CD4-positive, alpha-beta T cell (primary cell): ENCODE measurements at regions not wholly inside any gene's neighbourhood (a gene's known extent, or its start where the extent isn't known, plus 50 kb on each side); places are given as distances from the start of the nearest gene placed in this dataset.

Experiments used
- ATAC-seq: fragments of 200-7000 bp; cut with Tn5 transposase; one replicate; pipeline ENCODE4 v1.10.0; 2022; ENCODE audit warnings: mild to moderate bottlenecking; ENCODE audit not compliant: poor library complexity
- CTCF ChIA-PET: fragments of 350-600 bp; sonication (Branson Sonifier 250); formaldehyde crosslinking; loops from one replicate; lab custom pipeline; 2021; ENCODE audit warnings: antibody characterized with exemption, inconsistent platforms; lab: Charles Lee
- POLR2A ChIA-PET: fragments of 350-600 bp; sonication (Branson Sonifier 250); formaldehyde crosslinking; loops from one replicate; lab custom pipeline; 2021; ENCODE audit warnings: antibody characterized with exemption, inconsistent platforms; lab: Charles Lee
- DNase-seq, 14 experiments: peaks; one replicate each; pipeline ENCODE4 v3.0.0-alpha.2; 2013 to 2020; ENCODE audit warnings: mixed read lengths in 2 of 14
- H3K27ac ChIP-seq, 2 donors: one replicate each; pipeline versions ENCODE4 v1.5.1 to v1.7.0; 2013; ENCODE audit warnings: low read length in 2 of 2, low read depth in 1 of 2, mild to moderate bottlenecking in 1 of 2
- H3K27me3 ChIP-seq, 2 experiments: 1 replicate in 1 of 2; 2 replicates in 1 of 2; pipeline versions ENCODE4 v1.6.1 to v1.7.0; 2013; ENCODE audit warnings: low read length in 2 of 2, control low read depth in 1 of 2, mild to moderate bottlenecking in 1 of 2, moderate library complexity in 1 of 2; ENCODE audit not compliant: insufficient read depth in 2 of 2, control insufficient read depth in 1 of 2
- H3K36me3 ChIP-seq: one replicate; pipeline ENCODE4 v1.6.1; 2013; ENCODE audit warnings: low read length, control low read depth; ENCODE audit not compliant: insufficient read depth
- H3K4me1 ChIP-seq: one replicate; pipeline ENCODE4 v1.6.1; 2013; ENCODE audit warnings: low read length, control low read depth; ENCODE audit not compliant: insufficient read depth
- H3K4me3 ChIP-seq: one replicate; pipeline ENCODE4 v1.5.1; 2013; ENCODE audit warnings: mild to moderate bottlenecking, low read length, moderate library complexity
- H3K9me3 ChIP-seq, 2 experiments: 1 replicate in 1 of 2; 2 replicates in 1 of 2; pipeline versions ENCODE4 v1.6.1 to v1.7.0; 2013; ENCODE audit warnings: low read length in 2 of 2, mild to moderate bottlenecking in 2 of 2, control low read depth in 1 of 2, moderate library complexity in 1 of 2; ENCODE audit not compliant: control insufficient read depth in 1 of 2, insufficient read depth in 1 of 2
- H3K27ac Mint-ChIP-seq: one replicate; pipeline ENCODE4 v1.8.0; 2020; ENCODE audit warnings: mixed read lengths
- H3K27me3 Mint-ChIP-seq: one replicate; pipeline ENCODE4 v1.8.0; 2021; ENCODE audit warnings: mixed read lengths
- H3K36me3 Mint-ChIP-seq: one replicate; pipeline ENCODE4 v1.8.0; 2021; ENCODE audit warnings: low read depth, mixed read lengths
- H3K4me1 Mint-ChIP-seq: one replicate; pipeline ENCODE4 v1.8.0; 2021; ENCODE audit warnings: low read depth, mixed read lengths
- H3K4me3 Mint-ChIP-seq: one replicate; pipeline ENCODE4 v1.8.0; 2020; ENCODE audit warnings: mild to moderate bottlenecking, mixed read lengths
- H3K9me3 Mint-ChIP-seq: one replicate; pipeline ENCODE4 v1.8.0; 2020; ENCODE audit warnings: mixed read lengths
- intact Hi-C, 2 experiments: fragments of 100-400 bp; cut with DNase I in 1 of 2; cut with micrococcal nuclease in 1 of 2; formaldehyde crosslinking; loops; one replicate each; pipeline versions ENCODE4 v1.15.1 to v1.9.0; 2023 to 2025; cut with DNase I, micrococcal nuclease
- TF ChIP-seq, protein P1 (sequence below): fragments of 200-600 bp; IDR thresholded peaks from one replicate; pipeline ENCODE4 v1.8.0; 2022; ENCODE audit warnings: antibody characterized with exemption, mild to moderate bottlenecking

DNA sequence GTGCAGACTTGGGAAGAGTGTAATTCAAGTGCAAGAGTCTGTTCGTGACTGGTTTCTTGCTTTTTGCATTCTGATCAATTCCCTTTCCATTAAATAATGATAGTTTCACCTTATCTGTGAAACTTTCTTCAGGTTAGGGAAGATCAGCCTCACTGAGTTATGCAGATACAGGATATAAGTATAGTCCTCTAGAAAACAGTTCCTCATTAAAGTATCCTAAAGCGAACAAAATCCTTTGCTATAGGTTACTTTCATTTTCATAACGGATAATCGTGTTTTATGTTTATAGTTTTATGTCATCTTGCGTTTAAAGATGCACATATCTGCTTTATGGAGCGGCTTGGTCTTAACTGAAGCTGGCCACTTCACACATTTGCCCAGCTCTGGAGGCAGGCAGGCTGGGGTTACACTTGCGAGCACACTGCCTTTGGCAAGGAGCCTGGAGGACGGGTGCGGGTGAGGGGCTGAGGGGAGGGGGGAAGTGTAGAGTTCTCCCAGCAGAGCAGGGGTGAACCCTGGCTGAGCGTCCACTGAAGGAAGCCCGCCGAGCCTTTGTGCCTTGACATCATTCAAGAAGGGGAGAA, 123.5 kb upstream of the IFNGR1 start:
- Histone ChIP-seq H3K4me3 (peak overlapping the region; percentile 42), H3K27ac (no peak overlapping the region), H3K4me1 (peaks cover 12% of the 10 kb centered on the region), H3K27me3 (peaks cover 0 to 6% of the 10 kb centered on the region in 2 experiments), H3K36me3 (no peaks in the 10 kb centered on the region), H3K9me3 (no peaks in the 10 kb centered on the region)
- TF ChIP-seq, protein P1, sequence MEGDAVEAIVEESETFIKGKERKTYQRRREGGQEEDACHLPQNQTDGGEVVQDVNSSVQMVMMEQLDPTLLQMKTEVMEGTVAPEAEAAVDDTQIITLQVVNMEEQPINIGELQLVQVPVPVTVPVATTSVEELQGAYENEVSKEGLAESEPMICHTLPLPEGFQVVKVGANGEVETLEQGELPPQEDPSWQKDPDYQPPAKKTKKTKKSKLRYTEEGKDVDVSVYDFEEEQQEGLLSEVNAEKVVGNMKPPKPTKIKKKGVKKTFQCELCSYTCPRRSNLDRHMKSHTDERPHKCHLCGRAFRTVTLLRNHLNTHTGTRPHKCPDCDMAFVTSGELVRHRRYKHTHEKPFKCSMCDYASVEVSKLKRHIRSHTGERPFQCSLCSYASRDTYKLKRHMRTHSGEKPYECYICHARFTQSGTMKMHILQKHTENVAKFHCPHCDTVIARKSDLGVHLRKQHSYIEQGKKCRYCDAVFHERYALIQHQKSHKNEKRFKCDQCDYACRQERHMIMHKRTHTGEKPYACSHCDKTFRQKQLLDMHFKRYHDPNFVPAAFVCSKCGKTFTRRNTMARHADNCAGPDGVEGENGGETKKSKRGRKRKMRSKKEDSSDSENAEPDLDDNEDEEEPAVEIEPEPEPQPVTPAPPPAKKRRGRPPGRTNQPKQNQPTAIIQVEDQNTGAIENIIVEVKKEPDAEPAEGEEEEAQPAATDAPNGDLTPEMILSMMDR = no peak
- ChIA-PET POLR2A (interaction anchor here (2.3 kb wide), 1 partner anchor 73 kb away, joined by 16 read pairs; no protein-coding TSS in a partner anchor), CTCF (interaction anchor here (0.9 to 3.2 kb wide), 4 partner anchors 28 to 249 kb away, joined by 3 to 14 read pairs (median 4); no protein-coding TSS in a partner anchor)
- DNase-seq (peak in 3 of 14 experiments; percentile 19 to 23 (median 20)), ATAC-seq (no peak)
- H3K27ac Mint-ChIP-seq = no peak overlapping the region
- peaks cover 9% of the 10 kb centered on the region for H3K27me3 Mint-ChIP-seq
- H3K9me3 Mint-ChIP-seq = no peaks in the 10 kb centered on the region
- no peaks in the 10 kb centered on the region for H3K36me3 Mint-ChIP-seq
- intact Hi-C loops = loop anchor here (1.0 to 10.0 kb wide), 6 partner anchors 73 to 762 kb away; partner anchors contain the start of gene PERP (in 1 of the 2)
- peak overlapping the region; percentile 81 for H3K4me3 Mint-ChIP-seq
- peaks cover 18% of the 10 kb centered on the region for H3K4me1 Mint-ChIP-seq

DNA sequence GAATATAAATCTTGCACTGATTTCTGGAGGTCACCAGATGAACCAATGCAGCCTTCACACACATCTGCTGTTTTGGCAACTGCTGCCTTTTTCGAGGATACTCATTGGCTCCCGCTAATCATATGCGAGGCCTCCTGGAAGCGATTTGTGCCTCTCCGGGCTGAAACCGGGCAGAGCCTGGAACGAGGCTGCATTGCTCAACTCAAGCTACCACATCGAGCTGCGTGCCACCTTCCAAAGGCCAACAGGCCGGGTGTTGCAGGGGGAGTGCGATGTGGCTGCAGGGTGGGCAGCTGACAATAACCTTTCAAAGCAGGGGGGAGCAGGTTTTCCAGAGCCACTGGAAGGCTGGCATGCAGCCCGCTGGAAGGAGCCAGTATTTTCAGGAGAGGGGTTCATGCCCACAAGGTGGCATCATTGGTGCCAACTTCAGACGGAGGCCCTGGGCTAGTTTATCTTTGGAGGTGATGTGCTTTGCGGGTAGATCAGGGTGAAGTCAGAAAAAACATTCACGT, 122.6 kb upstream of the IFNGR1 start:
- ChIA-PET CTCF (interaction anchor here (0.9 to 3.2 kb wide), 3 partner anchors 27 to 75 kb away, joined by 4 to 14 read pairs (median 5); no protein-coding TSS in a partner anchor), POLR2A (interaction anchor here (2.3 kb wide), 1 partner anchor 74 kb away, joined by 16 read pairs; no protein-coding TSS in a partner anchor)
- TF ChIP-seq, protein P1 = peak; percentile 72
- intact Hi-C loops = loop anchor here (1.0 to 10.0 kb wide), 6 partner anchors 74 to 763 kb away; partner anchors contain the start of gene PERP (in 1 of the 2)
- no peaks in the 10 kb centered on the region for H3K9me3 Mint-ChIP-seq
- ATAC-seq (peak; percentile 39), DNase-seq (peak; percentile 29 to 80 (median 50))
- H3K4me1 Mint-ChIP-seq = peaks cover 18% of the 10 kb centered on the region
- H3K4me3 ChIP-seq = no peak overlapping the region
- H3K27ac ChIP-seq = no peak overlapping the region
- H3K4me1 ChIP-seq = peaks cover 12% of the 10 kb centered on the region
- peaks cover 9% of the 10 kb centered on the region for H3K27me3 Mint-ChIP-seq
- H3K27ac Mint-ChIP-seq = no peak overlapping the region
- H3K27me3 ChIP-seq = peaks cover 0 to 6% of the 10 kb centered on the region in 2 experiments
- H3K36me3 ChIP-seq = no peaks in the 10 kb centered on the region
- no peaks in the 10 kb centered on the region for H3K9me3 ChIP-seq
- peak overlapping the region; percentile 81 for H3K4me3 Mint-ChIP-seq
- no peaks in the 10 kb centered on the region for H3K36me3 Mint-ChIP-seq

DNA sequence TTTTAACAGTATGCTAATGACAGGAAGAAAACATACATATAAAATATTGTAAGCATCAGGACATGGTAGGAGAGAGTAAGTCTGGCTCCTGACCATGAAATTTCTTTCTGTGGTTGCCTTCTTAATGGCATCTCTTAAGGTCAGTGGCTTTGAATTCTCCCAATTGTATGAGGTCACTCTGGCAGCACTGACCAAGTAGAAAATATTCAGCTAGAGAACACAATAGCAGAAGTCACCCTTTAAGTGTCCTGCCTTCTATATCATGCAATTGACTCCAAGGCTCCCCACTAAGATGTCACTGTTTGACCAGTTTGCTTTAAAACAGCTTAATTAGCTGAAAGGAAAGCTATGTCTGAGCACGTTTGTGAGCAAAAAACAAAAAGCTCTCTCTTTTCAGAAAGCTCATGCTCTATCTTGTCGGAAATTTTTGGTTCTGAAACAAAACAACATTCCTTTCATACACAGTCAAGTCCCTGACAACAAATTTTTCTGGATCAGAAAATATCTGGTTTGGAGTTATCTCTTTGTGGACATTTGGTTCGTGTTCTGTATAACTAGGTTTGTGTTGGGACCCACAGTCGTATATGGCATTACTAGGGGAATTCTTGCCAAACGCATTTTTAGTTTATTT, 120.9 kb upstream of the IFNGR1 start:
- no peak for ATAC-seq
- no peak overlapping the region for H3K4me3 ChIP-seq
- Mint-ChIP-seq H3K4me1 (peaks cover 18% of the 10 kb centered on the region), H3K27me3 (peaks cover 14% of the 10 kb centered on the region), H3K4me3 (no peak overlapping the region), H3K27ac (no peak overlapping the region), H3K36me3 (no peaks in the 10 kb centered on the region), H3K9me3 (no peaks in the 10 kb centered on the region)
- DNase-seq = no peak
- peaks cover 0 to 6% of the 10 kb centered on the region in 2 experiments for H3K27me3 ChIP-seq
- TF ChIP-seq, protein P1 = no peak
- intact Hi-C loops = loop anchor here (5.0 to 10.0 kb wide), 3 partner anchors 247 to 765 kb away; partner anchors contain the start of gene PERP (in 1 of the 2)
- ChIA-PET CTCF (no interaction called here), POLR2A (no interaction called here)
- H3K4me1 ChIP-seq = peaks cover 12% of the 10 kb centered on the region
- no peak overlapping the region for H3K27ac ChIP-seq
- no peaks in the 10 kb centered on the region for H3K9me3 ChIP-seq
- no peaks in the 10 kb centered on the region for H3K36me3 ChIP-seq
